ENCODE measurements at regions not wholly inside any gene's neighbourhood (a gene's known extent, or its start where the extent isn't known, plus 50 kb on each side); places are given as distances from the start of the nearest gene placed in this dataset.

DNA sequence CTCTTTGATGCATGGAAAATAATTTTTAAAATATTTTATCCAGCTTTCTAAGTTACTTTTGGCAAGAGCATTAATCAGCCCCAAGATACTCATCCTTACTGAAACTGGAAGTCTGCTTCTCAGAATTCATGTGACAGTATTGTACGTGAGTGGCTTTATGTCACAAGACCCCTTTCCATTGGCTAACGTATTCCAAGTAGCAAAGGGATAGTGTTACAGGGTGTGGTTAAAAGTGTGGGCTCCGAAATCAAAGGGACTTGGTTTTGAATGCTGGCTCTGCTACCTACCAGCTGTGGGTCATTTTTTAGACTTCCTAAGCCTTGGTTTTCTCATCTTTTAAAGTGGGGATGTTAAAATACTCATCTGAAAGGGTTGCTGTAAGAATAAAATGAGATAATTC, 91.7 kb downstream of the RHOU start:
- ATAC-seq (peak in 3 of 4 donors; percentile 44 to 77 (median 45)), DNase-seq (no peak)
- intact Hi-C loops (cut with DNase I) = no loop called here
- peaks cover 7% of the 10 kb centered on the region for H3K4me1 ChIP-seq
- no peak overlapping the region for H3K4me3 ChIP-seq
- no peaks in the 10 kb centered on the region for H3K9me3 ChIP-seq
- 12 to 25% (median 16%) methylated on average over 3 of the region's 3 CpGs for WGBS, 3 donors
- no peaks in the 10 kb centered on the region for H3K36me3 ChIP-seq (ENCODE audit: insufficient read depth in 1 of 2, low read depth in 1 of 2)
- H3K27ac ChIP-seq = no peak overlapping the region
- H3K27me3 ChIP-seq (ENCODE audit: insufficient read depth in 3 of 3, low read length in 2 of 3) = no peaks in the 10 kb centered on the region
- TF ChIP-seq, protein P1, sequence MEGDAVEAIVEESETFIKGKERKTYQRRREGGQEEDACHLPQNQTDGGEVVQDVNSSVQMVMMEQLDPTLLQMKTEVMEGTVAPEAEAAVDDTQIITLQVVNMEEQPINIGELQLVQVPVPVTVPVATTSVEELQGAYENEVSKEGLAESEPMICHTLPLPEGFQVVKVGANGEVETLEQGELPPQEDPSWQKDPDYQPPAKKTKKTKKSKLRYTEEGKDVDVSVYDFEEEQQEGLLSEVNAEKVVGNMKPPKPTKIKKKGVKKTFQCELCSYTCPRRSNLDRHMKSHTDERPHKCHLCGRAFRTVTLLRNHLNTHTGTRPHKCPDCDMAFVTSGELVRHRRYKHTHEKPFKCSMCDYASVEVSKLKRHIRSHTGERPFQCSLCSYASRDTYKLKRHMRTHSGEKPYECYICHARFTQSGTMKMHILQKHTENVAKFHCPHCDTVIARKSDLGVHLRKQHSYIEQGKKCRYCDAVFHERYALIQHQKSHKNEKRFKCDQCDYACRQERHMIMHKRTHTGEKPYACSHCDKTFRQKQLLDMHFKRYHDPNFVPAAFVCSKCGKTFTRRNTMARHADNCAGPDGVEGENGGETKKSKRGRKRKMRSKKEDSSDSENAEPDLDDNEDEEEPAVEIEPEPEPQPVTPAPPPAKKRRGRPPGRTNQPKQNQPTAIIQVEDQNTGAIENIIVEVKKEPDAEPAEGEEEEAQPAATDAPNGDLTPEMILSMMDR (IDR thresholded peaks at IDR 0.05) = no peak

DNA sequence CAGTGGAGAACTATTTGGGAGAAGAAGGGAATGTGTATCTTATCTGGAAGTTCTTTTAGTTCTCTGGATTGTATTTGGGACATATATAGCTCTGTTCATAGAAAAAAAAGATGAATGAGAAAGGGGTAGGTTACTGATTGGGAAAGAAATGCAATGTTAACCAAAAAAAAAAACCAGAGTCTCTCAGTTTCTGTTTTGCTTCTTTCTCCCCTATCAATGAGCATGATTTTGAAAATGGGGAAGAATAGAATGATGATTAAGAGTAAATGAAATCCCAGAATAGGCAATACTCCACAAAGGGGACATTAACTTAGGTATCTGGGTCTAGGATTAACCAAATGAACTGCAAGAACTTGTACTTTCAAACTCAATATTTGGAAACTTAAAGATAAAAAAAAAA, 92.9 kb downstream of the RHOU start:
- no peak overlapping the region for H3K4me3 ChIP-seq
- intact Hi-C loops (cut with DNase I) = no loop called here
- H3K27me3 ChIP-seq (ENCODE audit: insufficient read depth in 3 of 3, low read length in 2 of 3) = no peaks in the 10 kb centered on the region
- TF ChIP-seq, protein P1 (IDR thresholded peaks at IDR 0.05) = no peak
- H3K27ac ChIP-seq = no peak overlapping the region
- ATAC-seq = no peak
- no peak for DNase-seq
- peaks cover 7% of the 10 kb centered on the region for H3K4me1 ChIP-seq
- H3K9me3 ChIP-seq = no peaks in the 10 kb centered on the region
- no peaks in the 10 kb centered on the region for H3K36me3 ChIP-seq (ENCODE audit: insufficient read depth in 1 of 2, low read depth in 1 of 2)

DNA sequence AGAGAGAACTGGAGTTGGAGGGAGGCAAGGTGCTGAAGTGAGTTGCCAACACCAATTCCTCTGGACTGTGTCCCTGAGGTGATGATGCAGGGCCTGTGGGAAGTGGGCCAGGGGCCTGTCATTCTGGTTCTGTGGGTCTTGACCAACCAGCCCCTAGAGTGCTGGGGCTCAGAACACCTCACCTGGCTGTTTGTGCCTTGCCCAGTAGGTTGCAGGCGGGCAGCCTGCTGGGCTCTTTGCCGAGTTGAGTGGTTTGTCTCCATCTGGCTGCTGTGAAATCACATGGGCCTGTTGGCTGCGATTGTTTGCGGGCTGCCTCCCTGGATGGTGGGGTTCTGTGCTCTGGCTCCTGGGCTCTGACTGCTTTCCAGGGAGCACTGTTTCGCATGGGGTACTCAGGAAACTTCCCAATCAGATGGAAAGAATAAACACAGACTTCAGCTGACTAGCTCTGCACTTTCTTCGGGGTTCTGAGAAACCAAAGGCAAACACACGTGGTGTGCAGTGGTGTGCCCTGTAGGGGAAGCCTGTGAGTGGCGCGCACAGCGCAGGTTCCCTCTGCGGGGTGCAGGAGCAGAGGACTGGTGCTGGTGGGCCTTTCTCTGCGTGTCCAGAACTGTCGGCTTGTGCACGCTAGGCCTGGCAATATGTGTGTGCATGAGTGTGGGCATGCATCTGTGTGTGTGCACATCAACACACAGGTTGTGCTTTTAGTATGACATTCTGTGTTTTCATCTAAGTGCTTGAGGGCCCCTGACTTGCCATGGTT, 95.1 kb downstream of the RHOU start:
- ATAC-seq (peak; percentile 30 to 70 (median 44)), DNase-seq (no peak)
- intact Hi-C loops (cut with DNase I) = no loop called here
- WGBS, 3 donors = 71 to 85% (median 75%) methylated on average over 14 of the region's 14 CpGs
- H3K36me3 ChIP-seq (ENCODE audit: insufficient read depth in 1 of 2, low read depth in 1 of 2) = no peaks in the 10 kb centered on the region
- H3K9me3 ChIP-seq = no peaks in the 10 kb centered on the region
- H3K4me1 ChIP-seq = peaks cover 7% of the 10 kb centered on the region
- no peak overlapping the region for H3K4me3 ChIP-seq
- H3K27ac ChIP-seq = no peak overlapping the region
- peaks cover 0 to 4% (median 0%) of the 10 kb centered on the region in 3 donors for H3K27me3 ChIP-seq (ENCODE audit: insufficient read depth in 3 of 3, low read length in 2 of 3)
- TF ChIP-seq, protein P1 (IDR thresholded peaks at IDR 0.05) = no peak

DNA sequence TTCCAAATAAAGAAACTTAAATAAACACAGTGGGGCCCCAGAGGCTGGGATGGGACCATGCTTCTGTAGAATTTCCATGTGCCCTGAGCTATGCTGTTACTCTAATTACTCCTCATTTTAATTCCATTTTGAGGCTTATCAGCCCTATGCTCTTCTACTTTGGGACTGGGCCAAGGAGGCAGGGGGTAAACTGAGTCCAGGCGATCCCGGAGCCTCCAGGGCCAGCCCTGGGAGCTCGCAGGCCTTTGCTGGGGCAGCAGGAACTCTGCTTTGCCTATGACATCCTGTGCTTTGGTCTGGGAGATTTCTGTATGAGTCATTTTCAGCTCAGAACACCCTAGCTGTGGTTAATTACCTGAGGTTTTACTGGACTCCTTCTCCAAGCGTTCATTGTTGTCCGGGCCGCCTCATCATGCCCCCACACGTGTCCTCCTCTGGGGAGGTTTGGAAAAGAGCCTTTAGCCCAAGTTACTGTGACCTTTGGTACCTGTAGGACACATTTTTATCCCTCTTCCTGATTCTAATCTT, 95.7 kb downstream of the RHOU start:
- ATAC-seq (peak in 1 of 4 donors; percentile 33), DNase-seq (no peak)
- no peaks in the 10 kb centered on the region for H3K9me3 ChIP-seq
- no peaks in the 10 kb centered on the region for H3K36me3 ChIP-seq (ENCODE audit: insufficient read depth in 1 of 2, low read depth in 1 of 2)
- WGBS, 3 donors = 82 to 88% (median 83%) methylated on average over 7 of the region's 7 CpGs
- intact Hi-C loops (cut with DNase I) = no loop called here
- H3K4me1 ChIP-seq = peaks cover 7% of the 10 kb centered on the region
- no peak overlapping the region for H3K4me3 ChIP-seq
- H3K27me3 ChIP-seq (ENCODE audit: insufficient read depth in 3 of 3, low read length in 2 of 3) = peaks cover 0 to 4% (median 0%) of the 10 kb centered on the region in 3 donors
- H3K27ac ChIP-seq = no peak overlapping the region
- TF ChIP-seq, protein P1 (IDR thresholded peaks at IDR 0.05) = no peak

Measured in psoas muscle (tissue), 7 donors.